ENCODE measurements at regions not wholly inside any gene's neighbourhood (a gene's known extent, or its start where the extent isn't known, plus 50 kb on each side); places are given as distances from the start of the nearest gene placed in this dataset.

- Histone ChIP-seq H3K27ac (ENCODE audit: low read depth, low read length, poor library complexity, severe bottlenecking) (no peak overlapping the region), H4K20me1 (ENCODE audit: insufficient read depth, low read length) (no peaks in the 10 kb centered on the region), H3K9ac (ENCODE audit: low read length) (no peak overlapping the region), H3F3A (ENCODE audit: insufficient read depth, low read length) (no peaks in the 10 kb centered on the region), H3K79me2 (ENCODE audit: insufficient read depth, low read length) (no peaks in the 10 kb centered on the region), H3K4me2 (ENCODE audit: low read length) (no peak overlapping the region), H2AFZ (ENCODE audit: low read length) (no peak overlapping the region), H3K9me2 (ENCODE audit: low read depth, low read length) (no peaks in the 10 kb centered on the region), H3K4me1 (ENCODE audit: insufficient read depth, low read length, severe bottlenecking) (no peaks in the 10 kb centered on the region), H3K4me3 (ENCODE audit: low read depth, low read length, poor library complexity, severe bottlenecking) (no peak overlapping the region), H3K36me3 (ENCODE audit: insufficient read depth, low read length) (no peaks in the 10 kb centered on the region), H3K9me3 (ENCODE audit: low read length) (no peaks in the 10 kb centered on the region), H3K27me3 (ENCODE audit: insufficient read depth, low read length) (no peaks in the 10 kb centered on the region)
- no peak for TF ChIP-seq EZH2 (IDR thresholded peaks at IDR 0.05; ENCODE audit: borderline replicate concordance, low read length)
- TF ChIP-seq, protein P1, sequence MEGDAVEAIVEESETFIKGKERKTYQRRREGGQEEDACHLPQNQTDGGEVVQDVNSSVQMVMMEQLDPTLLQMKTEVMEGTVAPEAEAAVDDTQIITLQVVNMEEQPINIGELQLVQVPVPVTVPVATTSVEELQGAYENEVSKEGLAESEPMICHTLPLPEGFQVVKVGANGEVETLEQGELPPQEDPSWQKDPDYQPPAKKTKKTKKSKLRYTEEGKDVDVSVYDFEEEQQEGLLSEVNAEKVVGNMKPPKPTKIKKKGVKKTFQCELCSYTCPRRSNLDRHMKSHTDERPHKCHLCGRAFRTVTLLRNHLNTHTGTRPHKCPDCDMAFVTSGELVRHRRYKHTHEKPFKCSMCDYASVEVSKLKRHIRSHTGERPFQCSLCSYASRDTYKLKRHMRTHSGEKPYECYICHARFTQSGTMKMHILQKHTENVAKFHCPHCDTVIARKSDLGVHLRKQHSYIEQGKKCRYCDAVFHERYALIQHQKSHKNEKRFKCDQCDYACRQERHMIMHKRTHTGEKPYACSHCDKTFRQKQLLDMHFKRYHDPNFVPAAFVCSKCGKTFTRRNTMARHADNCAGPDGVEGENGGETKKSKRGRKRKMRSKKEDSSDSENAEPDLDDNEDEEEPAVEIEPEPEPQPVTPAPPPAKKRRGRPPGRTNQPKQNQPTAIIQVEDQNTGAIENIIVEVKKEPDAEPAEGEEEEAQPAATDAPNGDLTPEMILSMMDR (IDR thresholded peaks at IDR 0.05; ENCODE audit: low read length), result no peak
Observed at GRCh38 chr11:96465512-96465911, 75.7 kb downstream of the JRKL start.

GRCh38 chr11:96466607-96467006, 76.8 kb downstream of the JRKL start:
- Histone ChIP-seq H3K9me2 (ENCODE audit: low read depth, low read length) (no peaks in the 10 kb centered on the region), H3K27ac (ENCODE audit: low read depth, low read length, poor library complexity, severe bottlenecking) (no peak overlapping the region), H3K4me3 (ENCODE audit: low read depth, low read length, poor library complexity, severe bottlenecking) (no peak overlapping the region), H2AFZ (ENCODE audit: low read length) (no peak overlapping the region), H3K9me3 (ENCODE audit: low read length) (no peaks in the 10 kb centered on the region), H4K20me1 (ENCODE audit: insufficient read depth, low read length) (no peaks in the 10 kb centered on the region), H3K79me2 (ENCODE audit: insufficient read depth, low read length) (no peaks in the 10 kb centered on the region), H3K9ac (ENCODE audit: low read length) (no peak overlapping the region), H3F3A (ENCODE audit: insufficient read depth, low read length) (no peaks in the 10 kb centered on the region), H3K27me3 (ENCODE audit: insufficient read depth, low read length) (no peaks in the 10 kb centered on the region), H3K4me2 (ENCODE audit: low read length) (no peak overlapping the region), H3K36me3 (ENCODE audit: insufficient read depth, low read length) (no peaks in the 10 kb centered on the region), H3K4me1 (ENCODE audit: insufficient read depth, low read length, severe bottlenecking) (no peaks in the 10 kb centered on the region)
- no peak for TF ChIP-seq EZH2 (IDR thresholded peaks at IDR 0.05; ENCODE audit: borderline replicate concordance, low read length)
- TF ChIP-seq, protein P1 (IDR thresholded peaks at IDR 0.05; ENCODE audit: low read length), result no peak

DNA sequence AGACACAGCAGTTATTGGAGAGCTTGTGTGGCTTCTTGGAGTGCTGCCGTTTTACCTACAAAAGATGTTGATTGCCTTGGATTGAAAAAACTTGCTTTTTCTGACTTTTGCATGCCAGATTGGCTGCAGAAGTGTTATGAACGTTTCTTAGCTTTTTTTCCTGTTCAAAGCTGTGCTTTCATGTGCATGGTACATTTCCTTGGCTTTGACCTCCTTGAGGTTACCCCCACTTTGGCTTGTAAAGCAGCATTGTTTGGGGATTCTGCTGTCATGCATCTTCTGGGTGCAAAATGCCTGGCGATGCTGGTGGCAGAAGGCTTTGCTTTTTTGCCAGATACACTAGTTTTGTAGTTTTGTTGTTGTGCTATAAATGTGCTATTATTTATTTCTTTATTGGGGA, 80.0 kb downstream of the JRKL start:
- Histone ChIP-seq H3K27me3 (ENCODE audit: insufficient read depth, low read length) (no peaks in the 10 kb centered on the region), H3K4me2 (ENCODE audit: low read length) (no peak overlapping the region), H4K20me1 (ENCODE audit: insufficient read depth, low read length) (no peaks in the 10 kb centered on the region), H3K9me3 (ENCODE audit: low read length) (no peaks in the 10 kb centered on the region), H3K79me2 (ENCODE audit: insufficient read depth, low read length) (no peaks in the 10 kb centered on the region), H3K27ac (ENCODE audit: low read depth, low read length, poor library complexity, severe bottlenecking) (no peak overlapping the region), H3K9ac (ENCODE audit: low read length) (no peak overlapping the region), H3K9me2 (ENCODE audit: low read depth, low read length) (no peaks in the 10 kb centered on the region), H3F3A (ENCODE audit: insufficient read depth, low read length) (no peaks in the 10 kb centered on the region), H3K36me3 (ENCODE audit: insufficient read depth, low read length) (no peaks in the 10 kb centered on the region), H3K4me3 (ENCODE audit: low read depth, low read length, poor library complexity, severe bottlenecking) (no peak overlapping the region), H3K4me1 (ENCODE audit: insufficient read depth, low read length, severe bottlenecking) (no peaks in the 10 kb centered on the region), H2AFZ (ENCODE audit: low read length) (no peak overlapping the region)
- no peak for TF ChIP-seq EZH2 (IDR thresholded peaks at IDR 0.05; ENCODE audit: borderline replicate concordance, low read length)
- TF ChIP-seq, protein P1 (IDR thresholded peaks at IDR 0.05; ENCODE audit: low read length), result no peak
